GM21447 (cell line): ENCODE measurements at regions not wholly inside any gene's neighbourhood (a gene's known extent, or its start where the extent isn't known, plus 50 kb on each side); places are given as distances from the start of the nearest gene placed in this dataset.

Source experiments
- ATAC-seq: cut with Tn5 transposase; IDR thresholded peaks from one replicate; pipeline ENCODE4 v1.9.1; 2021; ENCODE audit not compliant: unreplicated experiment

- ATAC-seq, result no peak
Observed at GRCh38 chr2:175574069-175574468, 392.6 kb upstream of the ATP5MC3 start.

- no peak for ATAC-seq
Observed at GRCh38 chr2:175571078-175571653, 389.7 kb upstream of the ATP5MC3 start.

- ATAC-seq, result no peak
Observed at GRCh38 chr2:175568109-175568730, 386.7 kb upstream of the ATP5MC3 start.

GRCh38 chr2:175567435-175568061 is 386.0 kb upstream of the ATP5MC3 start:
- ATAC-seq, result no peak

- no peak for ATAC-seq
Observed at GRCh38 chr2:175560521-175561169, 379.1 kb upstream of the ATP5MC3 start.

DNA sequence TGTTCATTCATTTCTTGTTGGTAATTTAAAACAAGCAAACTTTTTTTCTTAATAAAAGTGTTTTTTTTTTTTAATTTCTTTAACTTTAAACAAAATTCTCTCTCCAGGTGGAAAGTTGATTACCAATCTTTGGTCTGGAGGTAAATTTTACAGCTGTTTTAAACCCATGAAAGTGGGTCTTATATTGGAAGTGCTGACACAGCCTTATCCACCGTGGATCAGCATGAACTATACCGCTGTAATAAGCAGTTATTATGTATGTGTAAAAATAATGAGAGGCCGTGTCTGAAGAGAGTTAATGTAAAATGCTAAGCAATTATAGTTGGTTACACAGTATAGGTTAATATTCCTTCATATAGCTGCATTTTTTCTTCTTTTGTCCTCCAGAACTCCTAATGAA is 378.1 kb upstream of the ATP5MC3 start:
- ATAC-seq, result no peak

- ATAC-seq, result no peak
Observed at GRCh38 chr2:175557810-175558377, 376.4 kb upstream of the ATP5MC3 start.

DNA sequence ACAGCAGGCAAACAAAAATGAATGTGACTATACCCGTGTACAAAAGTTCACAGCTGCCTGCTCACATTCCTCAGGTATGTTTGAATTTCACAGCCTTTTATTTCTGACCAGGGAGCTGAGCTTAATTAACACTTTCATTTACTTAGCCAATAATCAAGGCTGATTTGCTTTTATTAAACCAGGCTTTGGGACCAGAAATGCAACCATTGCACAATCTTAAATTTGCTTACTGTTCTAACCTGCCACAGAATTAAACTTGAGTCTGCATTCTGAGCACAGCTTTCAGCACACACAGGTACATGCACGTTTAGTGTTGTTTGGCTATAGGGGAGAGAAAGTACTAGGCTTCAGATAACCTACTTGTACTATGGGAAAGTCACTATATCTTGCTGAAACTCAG is 372.4 kb upstream of the ATP5MC3 start:
- no peak for ATAC-seq

DNA sequence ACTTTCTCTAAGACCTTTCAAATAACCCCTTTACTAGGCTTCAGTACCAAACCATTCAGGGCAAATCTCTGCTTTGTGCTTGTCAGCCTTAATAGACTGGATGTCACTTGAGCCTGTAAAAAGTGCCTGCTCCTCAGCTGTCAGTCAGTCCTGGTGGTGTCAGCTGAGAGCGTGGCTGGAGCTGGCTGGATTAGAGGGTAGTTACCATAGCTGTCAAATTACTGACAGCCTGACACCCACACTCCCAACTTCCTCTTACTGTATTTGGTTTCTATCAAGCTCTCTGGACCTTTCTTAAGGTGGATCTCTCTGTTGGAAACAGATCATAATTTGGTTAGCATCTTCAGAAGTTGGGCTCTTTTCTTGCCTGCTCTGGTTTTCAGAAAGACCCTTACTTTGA is 371.4 kb upstream of the ATP5MC3 start:
- no peak for ATAC-seq

- no peak for ATAC-seq
Observed at GRCh38 chr2:175540421-175540820, 358.9 kb upstream of the ATP5MC3 start.

- ATAC-seq, result no peak
Observed at GRCh38 chr2:175539122-175539521, 357.6 kb upstream of the ATP5MC3 start.

DNA sequence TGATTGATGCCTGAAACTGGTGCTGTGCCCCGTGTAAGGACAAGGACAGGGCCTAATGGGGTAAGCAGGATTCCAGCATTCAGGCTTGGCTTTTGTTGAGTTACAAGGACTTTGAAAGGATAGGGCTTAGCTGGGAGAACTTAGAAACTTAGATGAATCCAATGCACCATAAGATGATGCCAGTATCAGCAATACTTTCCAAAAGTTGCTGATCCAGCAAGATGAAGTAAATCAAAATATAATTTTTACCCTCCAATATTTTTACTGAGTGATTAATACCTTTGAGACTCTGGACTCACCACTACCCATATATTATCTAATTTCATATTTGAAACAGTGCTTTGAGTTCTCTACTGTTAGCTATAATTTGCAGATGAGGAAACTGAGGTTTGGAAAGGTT is 354.5 kb upstream of the ATP5MC3 start:
- no peak for ATAC-seq

GRCh38 chr2:175535631-175536030 is 354.1 kb upstream of the ATP5MC3 start:
- ATAC-seq, result no peak

- ATAC-seq, result no peak
Observed at GRCh38 chr2:175525975-175526374, 344.5 kb upstream of the ATP5MC3 start.

GRCh38 chr2:175523001-175523400 is 341.5 kb upstream of the ATP5MC3 start:
- no peak for ATAC-seq

GRCh38 chr2:175518206-175518605 is 336.7 kb upstream of the ATP5MC3 start:
- no peak for ATAC-seq

GRCh38 chr2:175516555-175516954 is 335.0 kb upstream of the ATP5MC3 start:
- ATAC-seq, result no peak

GRCh38 chr2:175500255-175500654 is 318.7 kb upstream of the ATP5MC3 start:
- ATAC-seq, result no peak

GRCh38 chr2:175490360-175490791 is 308.9 kb upstream of the ATP5MC3 start:
- ATAC-seq, result no peak

- ATAC-seq, result no peak
Observed at GRCh38 chr2:175478096-175478768, 296.7 kb upstream of the ATP5MC3 start.

DNA sequence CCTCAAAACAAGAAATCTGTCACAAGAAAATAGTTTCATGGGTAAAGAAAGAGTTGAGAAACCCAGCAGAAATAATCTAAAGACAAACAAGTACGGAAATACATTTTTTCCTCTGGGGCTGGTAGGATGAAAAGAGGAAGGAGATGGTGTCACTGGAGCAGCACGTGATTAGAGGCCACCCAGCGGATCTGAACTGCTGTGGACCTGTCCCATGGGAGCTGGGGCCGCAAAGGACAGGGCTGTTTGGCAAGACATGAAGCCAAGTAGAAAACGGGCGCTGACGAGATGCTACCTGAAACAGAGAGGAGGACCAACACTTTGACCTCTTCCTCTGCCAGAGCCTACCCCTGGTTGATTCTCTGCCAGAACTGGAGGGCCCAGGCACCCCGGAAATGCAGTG is 295.4 kb upstream of the ATP5MC3 start:
- no peak for ATAC-seq
